Hepatocyte (in vitro differentiated cells): ENCODE measurements at regions not wholly inside any gene's neighbourhood (a gene's known extent, or its start where the extent isn't known, plus 50 kb on each side); places are given as distances from the start of the nearest gene placed in this dataset.
"Not testable (repeated sequence)": the region's sequence is repeated elsewhere in the genome, so short reads cannot be mapped to it uniquely, and the experiment has no call there.

ENCODE experiments used
- DNase-seq: peaks from one replicate; pipeline ENCODE4 v3.0.0-alpha.2; 2016; ENCODE audit warnings: low spot score
- H2AFZ ChIP-seq: fragments of 200-600 bp; sonication (generic); 2 replicates; pipeline ENCODE4 v1.6.0; 2016; ENCODE audit warnings: antibody characterized with exemption, mild to moderate bottlenecking
- H3K27ac ChIP-seq: fragments of 200-600 bp; sonication (generic); 2 replicates; pipeline ENCODE4 v1.5.1; 2016; ENCODE audit warnings: mild to moderate bottlenecking
- H3K27me3 ChIP-seq: fragments of 200-600 bp; sonication (generic); 2 replicates; pipeline ENCODE4 v1.6.1; 2016
- H3K36me3 ChIP-seq: fragments of 200-600 bp; sonication (generic); replicated peaks from 2 replicates; pipeline ENCODE4 v1.5.1; 2016; ENCODE audit warnings: low read depth; ENCODE audit not compliant: insufficient read depth
- H3K4me1 ChIP-seq: fragments of 200-600 bp; sonication (generic); 2 replicates; pipeline ENCODE4 v1.5.1; 2016; ENCODE audit warnings: mild to moderate bottlenecking, moderate library complexity; ENCODE audit not compliant: insufficient read depth
- H3K4me2 ChIP-seq: fragments of 200-600 bp; sonication (generic); 2 replicates; pipeline ENCODE4 v1.6.0; 2016
- H3K4me3 ChIP-seq: fragments of 200-600 bp; sonication (generic); 2 replicates; pipeline ENCODE4 v1.5.1; 2016; ENCODE audit warnings: mild to moderate bottlenecking
- H3K79me2 ChIP-seq: fragments of 200-600 bp; sonication (generic); 2 replicates; pipeline ENCODE4 v1.6.0; 2017; ENCODE audit warnings: mild to moderate bottlenecking
- H3K9me2 ChIP-seq: fragments of 200-600 bp; sonication (generic); replicated peaks from 2 replicates; pipeline ENCODE4 v1.6.0; 2017; ENCODE audit warnings: mild to moderate bottlenecking; ENCODE audit not compliant: insufficient read depth
- H3K9me3 ChIP-seq: fragments of 200-600 bp; sonication (generic); 2 replicates; pipeline ENCODE4 v1.5.1; 2016; ENCODE audit warnings: low read depth, mild to moderate bottlenecking
- H4K20me1 ChIP-seq: fragments of 200-600 bp; sonication (generic); 2 replicates; pipeline ENCODE4 v1.6.0; 2016; ENCODE audit warnings: mild to moderate bottlenecking; ENCODE audit not compliant: insufficient read depth, poor library complexity, severe bottlenecking
- CTCF ChIP-seq: fragments of 200-600 bp; sonication (generic); IDR thresholded peaks from 2 replicates; pipeline ENCODE4 v1.5.1; 2016; ENCODE audit warnings: antibody characterized with exemption, mild to moderate bottlenecking; ENCODE audit not compliant: poor library complexity
- EZH2 ChIP-seq: fragments of 200-600 bp; sonication (generic); IDR thresholded peaks from 2 replicates; pipeline ENCODE4 v1.6.1; 2016; ENCODE audit warnings: antibody characterized with exemption, mild to moderate bottlenecking, borderline replicate concordance
- EZH2phosphoT487 ChIP-seq: fragments of 200-600 bp; sonication (generic); IDR thresholded peaks from one replicate; pipeline ENCODE4 v1.6.1; 2018; ENCODE audit warnings: antibody characterized with exemption, mild to moderate bottlenecking, low read depth, moderate library complexity; ENCODE audit not compliant: unreplicated experiment, severe bottlenecking
- WGBS: methylation state at CpG from one replicate; pipeline ENCODE4 v1.1.6; 2016; ENCODE audit warnings: low lambda C conversion rate; ENCODE audit errors: missing lambda C conversion rate; 5-methylcytosine and 5-hydroxymethylcytosine counted together

- H3K79me2 ChIP-seq = no peaks in the 10 kb centered on the region
- H3K4me1 ChIP-seq = no peaks in the 10 kb centered on the region
- H3K27me3 ChIP-seq = peaks cover 2% of the 10 kb centered on the region
- DNase-seq = no peak
- H2AFZ ChIP-seq = no peak overlapping the region
- H3K36me3 ChIP-seq = no peaks in the 10 kb centered on the region
- H4K20me1 ChIP-seq = no peaks in the 10 kb centered on the region
- no peak overlapping the region for H3K4me2 ChIP-seq
- H3K4me3 ChIP-seq = no peak overlapping the region
- H3K9me2 ChIP-seq = no peaks in the 10 kb centered on the region
- no peak overlapping the region for H3K27ac ChIP-seq
- 87% methylated on average over 5 of the region's 5 CpGs for WGBS
- no peaks in the 10 kb centered on the region for H3K9me3 ChIP-seq
- TF ChIP-seq CTCF (no peak), EZH2phosphoT487 (no peak), EZH2 (no peak)
Measured at GRCh38 chr2:133641942-133642725, 73.9 kb upstream of the NCKAP5 start.

- no peaks in the 10 kb centered on the region for H4K20me1 ChIP-seq
- H3K4me3 ChIP-seq = no peak overlapping the region
- TF ChIP-seq CTCF (no peak), EZH2 (no peak), EZH2phosphoT487 (no peak)
- H3K9me3 ChIP-seq = no peaks in the 10 kb centered on the region
- DNase-seq = no peak
- no peak overlapping the region for H3K27ac ChIP-seq
- H3K4me1 ChIP-seq = no peaks in the 10 kb centered on the region
- no peaks in the 10 kb centered on the region for H3K9me2 ChIP-seq
- no peak overlapping the region for H2AFZ ChIP-seq
- no peaks in the 10 kb centered on the region for H3K36me3 ChIP-seq
- H3K4me2 ChIP-seq = no peak overlapping the region
- peaks cover 2% of the 10 kb centered on the region for H3K27me3 ChIP-seq
- H3K79me2 ChIP-seq = no peaks in the 10 kb centered on the region
Measured at GRCh38 chr2:133642791-133643191, 74.5 kb upstream of the NCKAP5 start.

- Histone ChIP-seq H3K4me1 (no peaks in the 10 kb centered on the region), H4K20me1 (no peaks in the 10 kb centered on the region), H3K4me2 (no peak overlapping the region), H3K9me2 (no peaks in the 10 kb centered on the region), H3K27ac (no peak overlapping the region), H3K9me3 (no peaks in the 10 kb centered on the region), H3K36me3 (no peaks in the 10 kb centered on the region), H3K4me3 (no peak overlapping the region), H2AFZ (no peak overlapping the region), H3K27me3 (peaks cover 2% of the 10 kb centered on the region), H3K79me2 (no peaks in the 10 kb centered on the region)
- no peak for DNase-seq
- no peak for TF ChIP-seq EZH2phosphoT487
- TF ChIP-seq CTCF = no peak
- TF ChIP-seq EZH2 = no peak
- WGBS = 84% methylated on average over 2 of the region's 2 CpGs
Measured at GRCh38 chr2:133643863-133644262, 75.6 kb upstream of the NCKAP5 start.

GRCh38 chr2:133644846-133645245 lies 76.6 kb upstream of the NCKAP5 start:
- Histone ChIP-seq H3K36me3 (no peaks in the 10 kb centered on the region), H2AFZ (no peak overlapping the region), H3K4me2 (no peak overlapping the region), H3K9me3 (no peaks in the 10 kb centered on the region), H3K9me2 (no peaks in the 10 kb centered on the region), H3K27ac (no peak overlapping the region), H3K4me3 (no peak overlapping the region), H4K20me1 (no peaks in the 10 kb centered on the region), H3K4me1 (no peaks in the 10 kb centered on the region), H3K79me2 (no peaks in the 10 kb centered on the region), H3K27me3 (peaks cover 2% of the 10 kb centered on the region)
- DNase-seq = no peak
- TF ChIP-seq EZH2 (no peak), CTCF (no peak), EZH2phosphoT487 (no peak)

GRCh38 chr2:133647386-133647785 lies 79.1 kb upstream of the NCKAP5 start:
- WGBS = 50% methylated on average over 1 of the region's 1 CpG
- not testable (repeated sequence) for H3K79me2 ChIP-seq, H3K36me3 ChIP-seq, H4K20me1 ChIP-seq, H2AFZ ChIP-seq, H3K4me3 ChIP-seq, H3K9me3 ChIP-seq, DNase-seq, H3K4me1 ChIP-seq, H3K27ac ChIP-seq, H3K9me2 ChIP-seq, H3K4me2 ChIP-seq, H3K27me3 ChIP-seq
